PC-3 (cell line): ENCODE measurements at regions not wholly inside any gene's neighbourhood (a gene's known extent, or its start where the extent isn't known, plus 50 kb on each side); places are given as distances from the start of the nearest gene placed in this dataset.

Experiments
- EZH2phosphoT487 ChIP-seq: fragments of 300-600 bp; sonication (generic); IDR thresholded peaks from 2 replicates; pipeline ENCODE4 v1.6.1; 2018; ENCODE audit warnings: mild to moderate bottlenecking, antibody characterized with exemption, low read length, borderline replicate concordance
- TF ChIP-seq, protein P1 (sequence below): fragments of 300-600 bp; sonication (generic); conservative IDR thresholded peaks from 2 replicates; pipeline ENCODE4 v1.5.1; 2017; ENCODE audit warnings: antibody characterized with exemption, low read depth, mild to moderate bottlenecking, low read length

- TF ChIP-seq, protein P1, sequence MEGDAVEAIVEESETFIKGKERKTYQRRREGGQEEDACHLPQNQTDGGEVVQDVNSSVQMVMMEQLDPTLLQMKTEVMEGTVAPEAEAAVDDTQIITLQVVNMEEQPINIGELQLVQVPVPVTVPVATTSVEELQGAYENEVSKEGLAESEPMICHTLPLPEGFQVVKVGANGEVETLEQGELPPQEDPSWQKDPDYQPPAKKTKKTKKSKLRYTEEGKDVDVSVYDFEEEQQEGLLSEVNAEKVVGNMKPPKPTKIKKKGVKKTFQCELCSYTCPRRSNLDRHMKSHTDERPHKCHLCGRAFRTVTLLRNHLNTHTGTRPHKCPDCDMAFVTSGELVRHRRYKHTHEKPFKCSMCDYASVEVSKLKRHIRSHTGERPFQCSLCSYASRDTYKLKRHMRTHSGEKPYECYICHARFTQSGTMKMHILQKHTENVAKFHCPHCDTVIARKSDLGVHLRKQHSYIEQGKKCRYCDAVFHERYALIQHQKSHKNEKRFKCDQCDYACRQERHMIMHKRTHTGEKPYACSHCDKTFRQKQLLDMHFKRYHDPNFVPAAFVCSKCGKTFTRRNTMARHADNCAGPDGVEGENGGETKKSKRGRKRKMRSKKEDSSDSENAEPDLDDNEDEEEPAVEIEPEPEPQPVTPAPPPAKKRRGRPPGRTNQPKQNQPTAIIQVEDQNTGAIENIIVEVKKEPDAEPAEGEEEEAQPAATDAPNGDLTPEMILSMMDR: no peak
- no peak for TF ChIP-seq EZH2phosphoT487
These were observed 949.8 kb upstream of the LRATD1 start for GRCh38 chr2:13682540-13683272.
